ENCODE measurements at regions not wholly inside any gene's neighbourhood (a gene's known extent, or its start where the extent isn't known, plus 50 kb on each side); places are given as distances from the start of the nearest gene placed in this dataset.
"Not testable (repeated sequence)": the region's sequence is repeated elsewhere in the genome, so short reads cannot be mapped to it uniquely, and the experiment has no call there.

DNA sequence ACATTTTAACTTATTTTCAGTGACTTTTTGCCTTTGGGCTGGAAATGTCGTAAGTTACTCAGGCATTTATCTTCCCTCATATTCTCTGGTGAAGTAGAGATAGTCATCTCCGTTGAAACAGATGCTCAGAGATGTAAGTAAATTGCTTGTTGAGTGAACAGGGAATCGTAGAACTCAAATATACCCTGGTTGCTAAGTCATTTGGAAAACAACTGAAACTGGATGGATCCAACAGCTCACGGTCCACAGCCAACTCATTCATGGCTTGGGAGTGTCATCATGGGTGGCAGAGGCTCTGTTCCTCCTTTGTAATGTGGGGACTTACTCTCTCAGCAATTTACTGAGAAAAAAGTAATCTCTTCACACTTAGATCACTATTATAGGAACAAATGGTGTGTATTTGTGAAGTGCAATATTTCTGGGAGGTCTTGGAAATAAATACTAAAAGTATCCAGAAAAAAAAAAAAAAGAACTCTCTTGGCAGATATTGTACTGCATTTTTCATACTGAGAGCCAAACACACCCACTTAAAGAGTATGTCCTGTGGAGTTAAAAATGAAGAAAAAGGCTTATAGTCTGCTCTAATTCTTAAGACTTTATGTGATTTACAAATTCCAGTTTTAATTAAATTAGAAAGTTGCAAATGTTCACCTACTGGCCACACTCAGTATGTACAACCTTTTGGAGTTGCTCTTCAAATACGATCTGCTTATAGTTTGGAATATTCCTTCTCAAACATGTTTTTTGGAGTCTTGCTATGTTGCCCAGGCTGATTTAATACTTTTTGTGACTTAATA lies 107.4 kb downstream of the LEPR start:
- no peak for DNase-seq

DNA sequence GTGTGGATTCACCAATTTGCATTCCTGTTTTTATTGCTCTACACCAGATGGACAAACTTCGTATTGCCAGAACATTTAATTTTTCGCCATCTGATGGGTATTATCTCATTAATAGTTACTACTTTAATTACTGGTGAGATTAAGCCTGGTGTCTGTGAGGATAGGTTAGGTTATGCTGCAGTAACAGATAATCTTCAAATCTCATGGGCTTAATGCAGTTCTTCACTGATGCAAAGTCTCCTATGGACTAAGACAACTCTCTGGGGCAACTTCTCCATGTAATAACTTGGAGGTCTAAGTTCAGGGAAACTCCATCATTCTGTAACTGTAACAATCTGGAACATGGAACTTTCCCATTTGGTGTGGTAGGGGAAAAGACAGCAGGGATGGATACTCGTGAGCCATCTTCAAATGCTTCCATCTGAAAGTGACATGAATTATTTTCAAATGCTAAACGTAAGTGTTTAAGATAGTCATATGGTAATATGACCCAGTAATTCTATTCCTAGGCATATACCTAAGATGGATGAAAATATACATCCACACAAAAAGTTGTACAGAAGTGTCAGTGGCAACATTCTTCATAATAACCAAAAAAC lies 111.6 kb downstream of the LEPR start:
- no peak for DNase-seq

DNA sequence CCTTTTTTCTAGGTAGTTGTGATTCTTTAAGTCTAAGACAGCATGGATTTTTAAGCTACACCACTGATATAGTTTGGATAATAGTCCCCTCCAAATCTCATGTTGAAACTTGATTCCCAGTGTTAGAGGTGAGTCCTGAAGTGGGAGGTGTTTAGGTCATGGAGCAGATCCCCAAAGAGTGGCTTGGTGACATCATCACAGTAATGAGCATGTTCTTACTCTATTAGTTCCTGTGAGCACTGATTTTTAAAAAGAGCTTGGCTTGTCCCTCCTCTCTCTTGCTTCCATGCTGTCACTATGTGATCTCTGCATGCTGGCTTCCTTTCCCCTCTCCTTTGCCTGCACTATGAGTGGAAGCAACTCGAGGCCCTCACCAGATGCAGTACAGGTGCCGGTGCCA lies 115.5 kb downstream of the LEPR start:
- DNase-seq: no peak

DNA sequence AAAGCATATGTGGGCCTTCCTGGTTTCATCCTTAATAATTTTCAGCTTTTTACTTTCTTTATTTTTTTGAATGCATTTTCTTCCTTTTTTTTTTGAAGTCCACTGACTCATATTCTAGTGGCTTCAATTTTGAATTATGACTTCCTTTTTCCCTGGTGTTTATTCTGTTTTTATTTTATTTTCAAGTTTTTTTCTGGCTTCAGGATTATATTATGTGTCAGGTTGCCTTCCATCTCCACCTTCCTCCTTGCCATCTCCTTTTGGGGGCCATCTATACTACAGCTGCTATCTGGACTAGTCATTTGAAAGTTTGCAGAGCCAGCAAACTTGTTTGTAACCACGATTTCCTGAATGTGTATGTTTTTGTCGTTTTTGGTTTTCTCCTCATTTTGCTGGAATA lies 117.6 kb downstream of the LEPR start:
- no peak for DNase-seq

DNA sequence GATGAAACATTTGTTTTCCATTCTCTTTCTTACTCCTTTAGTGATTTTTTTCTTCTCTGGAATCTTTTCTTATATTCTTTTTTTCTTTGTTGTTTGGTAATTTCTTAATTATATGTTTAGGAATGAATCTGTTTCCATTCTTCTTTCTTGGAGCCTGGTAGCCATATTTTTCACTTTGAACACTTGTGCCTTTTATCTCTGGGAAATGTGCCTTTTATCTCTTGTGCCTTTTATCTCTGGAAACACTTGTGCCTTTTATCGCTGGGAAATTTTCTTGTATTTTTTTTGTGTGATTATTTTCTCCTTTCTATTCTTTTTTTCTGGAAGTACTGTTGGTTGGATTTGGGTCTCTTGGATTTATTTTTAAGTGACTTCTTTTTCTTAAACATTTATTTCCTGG lies 118.2 kb downstream of the LEPR start:
- no peak for DNase-seq

DNA sequence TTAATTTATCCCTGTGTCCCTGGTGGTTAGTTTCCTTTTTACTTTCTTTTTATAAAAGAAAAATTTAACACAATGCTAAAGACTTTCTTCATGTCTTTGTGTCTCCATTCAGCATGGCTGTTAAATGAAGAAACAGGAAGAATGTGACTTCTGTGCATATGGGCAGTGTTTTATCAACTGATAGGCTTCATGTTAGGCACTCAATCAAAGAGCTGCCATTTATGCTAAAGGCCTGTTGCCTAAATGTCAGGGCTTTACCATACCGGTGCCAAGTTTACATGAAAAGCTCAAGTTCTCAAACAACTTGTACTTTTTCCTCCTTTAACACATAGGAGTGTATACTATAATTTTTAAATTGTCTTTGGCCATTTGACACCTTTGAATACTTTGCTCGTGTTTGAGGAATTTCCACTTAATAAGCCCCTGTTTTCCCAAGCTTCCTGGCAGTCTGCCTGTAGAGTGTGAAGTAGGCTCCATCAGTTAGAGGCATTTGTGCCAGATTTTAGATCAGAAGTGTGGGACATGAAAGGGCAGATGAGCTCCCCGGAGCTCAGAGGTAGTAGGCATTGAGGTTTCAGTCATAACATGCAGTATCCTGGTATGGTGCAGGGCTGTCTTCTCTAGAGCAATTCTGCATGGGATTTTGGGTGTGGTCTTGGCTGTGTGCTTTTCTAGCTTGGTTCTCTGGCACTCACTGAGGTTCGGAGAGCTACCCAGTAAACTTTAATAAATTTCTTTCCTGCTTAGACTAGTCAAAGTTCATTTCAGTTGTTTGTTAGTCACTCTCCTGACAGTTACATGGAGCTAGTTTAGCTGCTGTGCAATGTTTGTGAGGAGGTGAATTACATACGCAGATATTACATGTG lies 119.0 kb downstream of the LEPR start:
- no peak for DNase-seq

DNA sequence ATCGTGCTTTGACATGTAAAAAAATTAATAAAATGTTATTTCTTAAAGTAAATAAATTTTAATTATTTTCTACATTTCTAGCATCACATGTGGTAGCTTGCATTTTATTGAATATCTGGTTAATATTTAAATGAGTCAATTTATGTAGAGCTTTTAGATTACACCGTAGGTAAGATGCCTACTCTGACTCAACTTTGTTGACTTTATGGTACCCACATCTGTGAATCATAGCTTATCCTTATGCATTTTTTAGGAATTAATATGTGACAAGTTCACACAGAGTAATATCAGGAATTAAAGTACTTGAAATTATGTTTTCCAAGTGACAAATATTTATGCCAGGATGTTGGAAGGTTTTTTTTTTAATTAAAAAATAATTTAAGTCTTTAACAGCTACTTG lies 120.7 kb downstream of the LEPR start:
- no peak for DNase-seq

DNA sequence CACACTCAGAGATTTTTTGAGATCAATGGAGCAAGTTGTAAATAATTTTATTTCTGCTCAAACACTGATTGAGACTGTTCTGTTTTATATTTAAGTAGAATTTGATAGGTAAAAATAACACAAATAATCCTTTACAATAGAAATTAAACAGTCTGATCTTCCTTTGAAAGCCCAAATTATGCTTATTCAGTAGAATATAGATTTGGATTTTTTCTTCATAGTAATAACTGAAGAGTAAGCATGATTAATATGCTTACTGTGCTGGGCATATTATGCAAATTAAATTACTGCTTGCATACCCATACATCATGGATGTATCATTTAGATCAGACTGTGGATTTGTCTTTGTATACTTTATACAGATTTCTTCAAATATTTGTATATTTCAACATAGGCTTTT lies 121.4 kb downstream of the LEPR start:
- DNase-seq: no peak

DNA sequence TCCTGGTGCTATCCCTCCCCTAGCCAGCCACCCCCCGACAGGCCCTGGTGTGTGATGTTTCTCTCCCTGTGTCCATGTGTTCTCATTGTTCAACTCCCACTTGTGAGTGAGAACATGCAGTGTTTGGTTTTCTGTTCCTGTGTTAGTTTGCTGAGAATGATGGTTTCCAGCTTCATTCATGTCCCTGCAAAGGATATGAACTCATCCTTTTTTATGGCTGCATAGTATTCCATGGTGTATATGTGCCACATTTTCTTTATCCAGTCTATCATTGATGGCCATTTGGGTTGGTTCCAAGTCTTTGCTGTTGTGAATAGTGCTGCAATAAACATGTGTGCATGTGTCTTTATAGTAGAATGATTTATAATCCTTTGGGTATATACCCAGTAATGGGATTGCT lies 122.1 kb downstream of the LEPR start:
- not testable (repeated sequence) for DNase-seq

DNA sequence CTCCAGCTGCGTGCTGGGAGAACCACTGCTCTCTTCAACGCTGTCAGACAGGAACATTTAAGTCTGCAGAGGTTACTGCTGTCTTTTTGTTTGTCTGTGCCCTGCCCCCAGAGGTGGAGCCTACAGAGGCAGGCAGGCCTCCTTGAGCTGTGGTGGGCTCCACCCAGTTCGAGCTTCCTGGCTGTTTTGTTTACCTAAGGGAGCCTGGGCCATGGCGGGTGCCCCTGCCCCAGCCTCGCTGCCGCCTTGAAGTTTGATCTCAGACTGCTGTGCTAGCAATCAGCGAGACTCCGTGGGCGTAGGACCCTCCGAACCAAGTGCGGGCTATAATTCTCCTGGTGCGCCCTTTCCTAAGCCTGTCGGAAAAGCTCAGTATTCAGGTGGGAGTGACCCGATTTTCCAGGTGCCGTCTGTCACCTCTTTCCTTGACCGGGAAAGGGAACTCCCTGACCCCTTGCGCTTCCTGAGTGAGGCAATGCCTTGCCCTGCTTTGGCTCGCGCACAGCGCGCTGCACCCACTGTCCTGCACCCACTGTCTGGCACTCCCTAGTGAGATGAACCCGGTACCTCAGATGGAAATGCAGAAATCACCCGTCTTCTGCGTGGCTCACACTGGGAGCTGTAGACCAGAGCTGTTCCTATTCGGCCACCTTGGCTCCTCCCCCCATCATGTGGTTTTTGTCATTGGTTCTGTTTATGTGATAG lies 130.0 kb downstream of the LEPR start:
- not testable (repeated sequence) for DNase-seq

DNA sequence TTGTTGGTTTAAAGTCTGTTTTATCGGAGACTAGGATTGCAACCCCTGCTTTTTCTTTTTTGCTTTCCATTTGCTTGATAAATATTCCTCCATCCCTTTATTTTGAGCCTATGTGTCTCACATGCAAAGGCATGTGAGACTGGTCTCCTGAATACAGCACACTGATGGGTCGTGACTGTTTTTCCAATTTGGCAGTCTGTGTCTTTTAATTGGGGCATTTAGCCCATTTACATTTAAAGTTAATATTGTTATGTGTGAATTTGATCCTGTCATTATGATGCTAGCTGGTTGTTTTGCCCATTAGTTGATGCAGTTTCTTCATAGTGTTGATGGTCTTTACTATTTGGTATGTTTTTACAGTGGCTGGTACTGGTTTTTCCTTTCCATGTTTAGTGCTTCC lies 132.0 kb downstream of the LEPR start:
- not testable (repeated sequence) for DNase-seq

DNA sequence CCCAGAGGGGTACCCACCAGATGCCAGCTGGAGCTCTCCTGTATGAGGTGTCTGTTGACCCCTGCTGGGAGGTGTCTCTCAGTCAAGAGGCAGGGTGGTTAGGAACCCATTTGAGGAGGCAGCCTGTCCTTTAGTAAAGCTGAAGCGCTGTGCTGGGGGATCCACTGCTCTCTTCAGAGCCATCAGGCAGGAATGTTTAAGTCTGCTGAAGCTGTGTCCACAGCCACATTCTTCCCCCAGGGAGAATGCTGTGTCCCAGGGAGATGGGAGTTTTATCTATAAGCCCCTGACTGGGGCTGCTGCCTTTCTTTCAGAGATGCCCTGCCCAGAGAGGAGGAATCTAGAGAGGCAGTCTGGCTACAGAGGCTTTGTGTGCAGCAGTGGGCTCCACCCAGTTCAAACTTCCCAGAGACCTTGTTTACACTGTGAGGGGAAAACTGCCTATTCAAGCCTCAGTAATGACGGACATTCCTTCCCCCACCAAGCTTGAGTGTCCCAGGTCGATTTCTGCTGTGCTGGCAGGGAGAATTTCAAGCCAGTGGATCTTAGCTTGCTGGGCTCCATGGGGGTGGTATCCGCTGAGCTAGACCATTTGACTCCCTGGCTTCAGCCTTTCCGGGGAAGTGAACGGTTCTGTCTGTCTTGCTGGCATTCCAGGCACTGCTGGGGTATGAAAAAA lies 133.8 kb downstream of the LEPR start:
- not testable (repeated sequence) for DNase-seq

DNA sequence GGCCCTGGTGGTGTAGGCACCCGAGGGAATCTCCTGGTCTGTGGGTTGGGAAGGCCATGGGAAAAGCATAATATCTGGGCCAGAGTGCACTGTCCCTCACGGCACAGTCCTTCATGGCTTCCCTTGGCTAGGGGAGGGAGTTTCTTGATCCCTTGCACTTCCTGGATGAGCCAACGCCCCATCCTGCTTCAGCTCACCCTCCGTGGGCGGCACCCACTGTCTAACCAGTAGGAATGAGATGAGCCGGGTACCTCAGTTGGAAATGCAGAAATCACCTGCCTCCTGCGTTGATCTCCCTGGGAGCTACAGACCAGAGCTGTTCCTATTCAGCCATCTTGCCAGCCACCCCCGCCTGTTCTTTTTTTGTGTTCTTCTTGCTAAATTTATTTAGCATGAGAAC lies 134.4 kb downstream of the LEPR start:
- no peak for DNase-seq

DNA sequence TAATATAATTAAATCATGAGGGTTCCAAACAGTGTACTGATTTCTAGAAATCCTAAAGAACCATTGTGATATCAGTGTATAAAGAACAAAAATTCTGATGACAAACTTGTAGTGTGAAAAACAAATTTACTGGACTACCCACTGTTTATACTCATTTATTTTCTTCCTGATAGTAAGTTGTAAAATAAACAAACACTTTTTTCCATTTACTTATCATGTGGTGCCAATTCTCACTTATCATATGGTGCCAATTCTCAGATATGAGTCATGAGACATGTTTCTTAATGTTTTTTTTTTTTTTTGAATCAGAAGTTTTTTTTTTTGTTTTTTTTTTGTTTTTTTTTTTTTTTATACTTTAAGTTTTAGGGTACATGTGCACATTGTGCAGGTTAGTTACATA lies 137.7 kb downstream of the LEPR start:
- DNase-seq: no peak

DNA sequence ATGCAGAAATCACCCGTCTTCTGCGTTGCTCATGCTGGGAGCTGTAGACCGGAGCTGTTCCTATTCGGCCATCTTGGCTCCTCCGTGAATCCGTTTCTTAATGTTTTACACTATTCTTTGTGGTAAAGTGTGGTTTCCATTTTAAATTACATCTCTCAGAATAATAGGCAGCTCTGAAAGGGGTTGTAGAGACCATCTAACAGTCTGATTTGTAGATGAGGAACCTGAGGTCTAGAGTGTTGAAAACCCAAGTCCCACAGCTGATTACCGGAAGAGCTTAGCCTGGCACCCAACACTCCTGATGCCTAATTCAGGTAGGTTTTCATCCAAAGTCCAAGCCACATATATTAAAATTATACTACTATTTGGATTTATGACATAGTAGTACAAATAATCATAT lies 144.0 kb downstream of the LEPR start:
- DNase-seq: no peak

DNA sequence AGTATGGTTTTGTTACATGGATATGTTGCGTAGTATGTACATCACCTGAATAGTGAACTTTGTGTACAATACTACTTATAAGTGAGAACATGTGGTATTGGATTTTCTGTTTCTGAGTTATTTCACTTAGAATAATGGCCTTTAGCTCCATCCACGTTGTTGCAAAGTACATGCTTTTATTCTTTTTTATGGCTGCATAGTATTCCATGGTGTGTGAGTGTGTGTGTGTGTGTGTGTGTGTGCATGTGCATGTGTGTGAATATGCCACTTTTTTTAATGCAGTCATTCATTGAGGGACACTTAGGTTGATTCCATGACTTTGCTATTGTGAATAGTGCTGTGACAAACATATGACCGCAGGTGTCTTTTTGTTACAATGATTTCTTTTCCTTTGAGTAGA lies 147.8 kb downstream of the LEPR start:
- no peak for DNase-seq

DNA sequence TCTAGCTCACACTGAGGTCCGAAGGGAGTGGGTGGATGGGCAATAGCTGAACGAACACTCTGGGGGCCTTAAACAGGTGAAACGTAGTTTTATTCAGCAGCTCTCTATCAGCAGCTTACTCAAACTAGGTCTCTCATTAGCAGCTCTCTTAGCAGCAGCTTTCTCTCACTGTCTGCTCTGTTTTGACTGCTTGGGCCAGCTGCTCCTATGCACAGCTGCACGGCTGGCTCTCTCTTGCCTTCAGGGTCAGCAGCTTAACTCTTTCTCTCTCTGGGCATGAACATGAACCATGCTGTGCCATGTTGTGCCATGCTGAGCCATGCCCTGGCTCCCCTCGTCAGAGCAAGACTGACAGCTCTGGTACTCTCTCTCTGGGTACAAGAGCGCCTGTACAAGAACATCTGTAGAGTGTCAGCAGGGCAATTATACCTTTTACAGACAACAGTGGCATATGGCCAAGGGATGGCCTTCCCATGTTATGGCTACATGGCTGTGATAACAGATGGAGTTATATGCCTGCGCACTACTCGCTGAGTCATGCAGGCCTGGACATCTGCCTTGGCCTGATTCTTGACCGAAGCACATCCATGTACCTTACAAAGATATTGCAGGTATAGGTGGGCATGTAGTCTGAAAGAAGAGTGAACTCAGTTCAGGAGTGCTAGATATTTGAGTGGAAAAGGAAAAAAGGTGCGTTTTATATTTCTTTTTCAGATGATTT lies 152.4 kb downstream of the LEPR start:
- DNase-seq: no peak

DNA sequence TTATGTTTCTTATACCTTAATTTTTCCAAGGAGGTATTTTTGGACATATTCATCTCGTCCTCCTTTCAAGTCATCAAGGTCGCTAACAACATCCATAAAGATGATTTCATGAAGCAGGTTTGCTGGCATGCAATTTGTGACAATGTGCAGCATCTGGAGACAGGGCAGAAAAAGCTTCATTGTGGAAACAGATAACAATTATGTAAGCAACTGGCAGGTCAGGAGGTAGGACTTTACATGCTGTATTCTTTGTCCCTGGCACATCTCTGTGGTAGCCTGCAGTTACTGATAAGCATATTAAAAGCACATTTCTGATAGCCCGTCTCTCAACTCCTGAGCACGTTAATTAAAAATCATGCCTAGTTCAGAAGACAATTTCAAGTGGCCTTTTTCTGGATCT lies 156.8 kb downstream of the LEPR start:
- no peak for DNase-seq

DNA sequence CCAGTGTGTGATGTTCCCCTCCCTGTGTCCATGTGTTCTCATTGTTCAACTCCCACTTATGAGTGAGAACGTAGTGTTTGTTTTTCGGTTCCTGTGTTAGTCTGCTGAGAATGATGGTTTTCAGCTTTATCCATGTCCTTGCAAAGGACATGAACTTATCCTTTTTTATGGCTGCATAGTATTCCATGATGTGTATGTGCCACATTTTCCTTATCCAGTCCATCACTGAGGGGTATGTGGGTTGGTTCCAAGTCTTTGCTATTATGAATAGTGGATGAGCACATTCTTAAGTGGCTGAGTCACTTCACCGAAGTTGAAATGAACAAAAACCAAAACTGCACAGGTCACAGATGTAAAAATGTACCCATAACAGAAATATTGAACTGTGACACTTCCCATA lies 157.5 kb downstream of the LEPR start:
- not testable (repeated sequence) for DNase-seq

DNA sequence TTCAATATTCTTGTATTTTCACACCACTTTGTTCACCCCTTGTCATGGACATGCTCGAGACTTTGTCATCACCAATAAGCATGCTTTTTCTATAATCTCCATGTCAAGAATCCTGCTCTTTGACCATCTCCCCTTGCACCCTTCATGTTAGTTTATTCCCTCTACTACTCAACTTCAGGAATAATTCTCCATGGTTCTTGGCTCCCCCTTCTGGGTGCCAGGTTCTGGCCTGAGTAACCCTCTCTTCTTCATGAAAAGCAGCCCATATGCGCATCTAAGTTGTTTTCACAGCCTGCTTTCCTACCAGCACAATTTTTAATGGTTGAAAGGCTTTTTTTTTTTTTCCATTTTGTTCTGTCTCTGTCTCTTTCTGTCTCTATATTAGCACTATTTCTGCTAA lies 160.7 kb downstream of the LEPR start:
- no peak for DNase-seq

DNA sequence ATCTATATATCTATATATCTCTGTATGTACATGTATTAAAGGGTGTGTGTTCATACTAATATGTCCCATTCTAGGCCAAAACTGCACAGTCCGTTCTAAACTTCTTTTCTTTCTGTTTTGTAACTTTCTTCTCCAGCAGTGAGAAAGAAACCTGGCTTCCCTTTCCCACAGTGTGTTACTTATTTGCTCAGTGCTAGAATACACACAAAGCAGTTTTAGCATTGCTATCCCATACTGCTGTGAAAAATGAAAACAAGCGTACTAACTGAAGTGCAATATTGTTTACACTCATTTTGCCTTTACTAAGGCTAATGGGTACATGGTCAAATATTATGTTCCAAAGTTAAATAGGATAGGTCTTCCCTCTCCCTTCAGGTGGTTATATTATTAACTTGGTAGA lies 163.9 kb downstream of the LEPR start:
- DNase-seq: no peak

DNA sequence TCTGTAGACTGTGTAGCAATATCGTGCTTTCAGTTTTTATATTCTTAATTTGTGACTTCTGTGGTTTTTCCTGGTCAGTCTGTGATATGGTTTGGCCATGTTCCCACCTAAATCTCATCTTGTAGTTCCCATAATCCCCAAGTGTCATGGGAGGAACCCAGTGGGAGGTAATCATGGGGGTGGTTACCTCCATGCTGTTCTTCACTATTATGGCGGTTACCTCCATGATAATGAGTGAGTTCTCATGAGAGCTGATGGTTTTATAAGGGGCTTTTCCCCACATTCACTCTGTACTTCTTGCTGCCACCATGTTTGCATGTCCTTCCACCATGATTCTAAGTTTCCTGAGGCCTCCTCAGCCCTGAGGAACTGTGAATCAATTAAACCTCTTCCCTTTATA lies 169.8 kb downstream of the LEPR start:
- DNase-seq: no peak
